AG10803 (cell line): ENCODE measurements at regions not wholly inside any gene's neighbourhood (a gene's known extent, or its start where the extent isn't known, plus 50 kb on each side); places are given as distances from the start of the nearest gene placed in this dataset.
A peak's percentile ranks its signal among the peaks of the same experiment; 100 is the strongest.
"Not testable (repeated sequence)": the region's sequence is repeated elsewhere in the genome, so short reads cannot be mapped to it uniquely, and the experiment has no call there.

Source experiments
- DNase-seq: peaks from one replicate; pipeline ENCODE4 v3.0.0; 2010; ENCODE audit warnings: low read depth
- H3K4me3 ChIP-seq: 2 replicates; pipeline ENCODE4 v1.5.1; 2011; ENCODE audit warnings: mild to moderate bottlenecking, low read length, control low read depth
- CTCF ChIP-seq: conservative IDR thresholded peaks from 2 replicates; pipeline ENCODE4 v1.5.1; 2011; ENCODE audit warnings: mild to moderate bottlenecking, low read length, control low read depth, inconsistent platforms

- TF ChIP-seq CTCF, result no peak
- DNase-seq, result no peak
- H3K4me3 ChIP-seq, result no peak overlapping the region
Measured at GRCh38 chrX:76996641-76997040, 450.5 kb upstream of the FGF16 start.

- DNase-seq, result no peak
- no peak overlapping the region for H3K4me3 ChIP-seq
- no peak for TF ChIP-seq CTCF
Measured at GRCh38 chrX:77003530-77003929, 443.7 kb upstream of the FGF16 start.

GRCh38 chrX:77003956-77004355 is 443.2 kb upstream of the FGF16 start:
- no peak for TF ChIP-seq CTCF
- DNase-seq, result peak; percentile 38
- H3K4me3 ChIP-seq, result no peak overlapping the region

GRCh38 chrX:77009691-77010090 is 437.5 kb upstream of the FGF16 start:
- DNase-seq, result peak; percentile 25
- no peak for TF ChIP-seq CTCF
- no peak overlapping the region for H3K4me3 ChIP-seq

GRCh38 chrX:77014377-77015372 is 432.5 kb upstream of the FGF16 start:
- DNase-seq, result no peak
- TF ChIP-seq CTCF, result no peak
- H3K4me3 ChIP-seq, result no peak overlapping the region

- no peak overlapping the region for H3K4me3 ChIP-seq
- no peak for TF ChIP-seq CTCF
- DNase-seq, result no peak
Measured at GRCh38 chrX:77017093-77017492, 430.1 kb upstream of the FGF16 start.

- not testable (repeated sequence) for DNase-seq, H3K4me3 ChIP-seq
Measured at GRCh38 chrX:77046180-77046810, 400.9 kb upstream of the FGF16 start.
